ENCODE measurements at regions not wholly inside any gene's neighbourhood (a gene's known extent, or its start where the extent isn't known, plus 50 kb on each side); places are given as distances from the start of the nearest gene placed in this dataset.

GRCh38 chr6:160929361-160929760, 62.2 kb upstream of the MAP3K4 start:
- Histone ChIP-seq H3K36me3 (no peaks in the 10 kb centered on the region), H3K4me1 (peaks cover 0 to 16% (median 1%) of the 10 kb centered on the region in 4 donors), H3K9me3 (no peaks in the 10 kb centered on the region), H3K4me3 (no peak overlapping the region), H3K27ac (peak overlapping the region in 1 of 4 donors; percentile 87), H3K27me3 (peaks cover 0 to 2% of the 10 kb centered on the region in 2 donors)
- no peak for DNase-seq (ENCODE audit: low spot score in 2 of 2)
- 71 to 82% methylated on average over 3 of the region's 3 CpGs for WGBS, 2 donors
- TF ChIP-seq CTCF (IDR thresholded peaks at IDR 0.05) (no peak), EP300 (IDR thresholded peaks at IDR 0.05) (no peak), POLR2A (IDR thresholded peaks at IDR 0.05) (no peak)

- WGBS, 2 donors: 74 to 89% methylated on average over 3 of the region's 3 CpGs
- peaks cover 0 to 16% (median 1%) of the 10 kb centered on the region in 4 donors for H3K4me1 ChIP-seq
- H3K4me3 ChIP-seq: no peak overlapping the region
- H3K27ac ChIP-seq: peak overlapping the region in 2 of 4 donors; percentile 7 to 87
- no peaks in the 10 kb centered on the region for H3K36me3 ChIP-seq
- TF ChIP-seq POLR2A (IDR thresholded peaks at IDR 0.05) (no peak), CTCF (IDR thresholded peaks at IDR 0.05) (no peak), EP300 (IDR thresholded peaks at IDR 0.05) (no peak)
- no peaks in the 10 kb centered on the region for H3K9me3 ChIP-seq
- peaks cover 0 to 2% of the 10 kb centered on the region in 2 donors for H3K27me3 ChIP-seq
- DNase-seq (ENCODE audit: low spot score in 2 of 2): no peak
These were observed 61.7 kb upstream of the MAP3K4 start for GRCh38 chr6:160929831-160930230.

- H3K4me3 ChIP-seq: peak overlapping the region; percentile 39 to 70 (median 56)
- peaks cover 0 to 6% (median 0%) of the 10 kb centered on the region in 4 donors for H3K9me3 ChIP-seq
- peak; percentile 58 to 61 for DNase-seq (ENCODE audit: low spot score in 2 of 2)
- H3K27ac ChIP-seq: peak overlapping the region; percentile 45 to 87 (median 65)
- H3K27me3 ChIP-seq: peaks cover 0 to 2% of the 10 kb centered on the region in 2 donors
- H3K36me3 ChIP-seq: no peaks in the 10 kb centered on the region
- TF ChIP-seq CTCF (IDR thresholded peaks at IDR 0.05) (peak; percentile 78 to 95 (median 90)), POLR2A (IDR thresholded peaks at IDR 0.05) (peak in 1 of 2 donors; percentile 17), EP300 (IDR thresholded peaks at IDR 0.05) (peak; percentile 44 to 78)
- 2 to 6% methylated on average over 18 to 26 of the region's 50 CpGs for WGBS, 2 donors
- peaks cover 0 to 16% (median 1%) of the 10 kb centered on the region in 4 donors for H3K4me1 ChIP-seq
These were observed 60.8 kb upstream of the MAP3K4 start for GRCh38 chr6:160930547-160931377.

GRCh38 chr6:160931378-160932310, 59.9 kb upstream of the MAP3K4 start:
- peaks cover 0 to 2% of the 10 kb centered on the region in 2 donors for H3K27me3 ChIP-seq
- H3K4me1 ChIP-seq: peaks cover 0 to 16% (median 1%) of the 10 kb centered on the region in 4 donors
- peaks cover 0 to 6% (median 0%) of the 10 kb centered on the region in 4 donors for H3K9me3 ChIP-seq
- H3K27ac ChIP-seq: peak overlapping the region; percentile 45 to 87 (median 65)
- 44 to 52% methylated on average over 13 of the region's 13 CpGs for WGBS, 2 donors
- H3K36me3 ChIP-seq: no peaks in the 10 kb centered on the region
- H3K4me3 ChIP-seq: peak overlapping the region; percentile 39 to 70 (median 56)
- TF ChIP-seq CTCF (IDR thresholded peaks at IDR 0.05) (peak in 2 of 5 experiments; percentile 13 to 14), EP300 (IDR thresholded peaks at IDR 0.05) (no peak)
- DNase-seq (ENCODE audit: low spot score in 2 of 2): no peak
